Aorta (tissue), 5 donors: ENCODE measurements at regions not wholly inside any gene's neighbourhood (a gene's known extent, or its start where the extent isn't known, plus 50 kb on each side); places are given as distances from the start of the nearest gene placed in this dataset.

Experiments used
- ATAC-seq: fragments of 200-7000 bp; cut with Tn5 transposase; one replicate; pipeline ENCODE4 v1.9.1; 2022; ENCODE audit warnings: moderate library complexity; ENCODE audit not compliant: low FRiP score
- DNase-seq, 2 donors: peaks; one replicate each; pipeline ENCODE4 v3.0.0-alpha.2; 2020
- H3K27ac ChIP-seq, 2 donors: one replicate each; pipeline ENCODE4 v1.5.1; 2013; ENCODE audit warnings: low read length in 2 of 2, mild to moderate bottlenecking in 2 of 2, moderate library complexity in 2 of 2, control low read depth in 1 of 2, inconsistent platforms in 1 of 2, low read depth in 1 of 2
- H3K27me3 ChIP-seq, 2 donors: one replicate each; pipeline ENCODE4 v1.6.1; 2013; ENCODE audit warnings: control low read depth in 1 of 2, low read length in 1 of 2, mild to moderate bottlenecking in 1 of 2, moderate library complexity in 1 of 2; ENCODE audit not compliant: insufficient read depth in 2 of 2, control insufficient read depth in 1 of 2
- H3K36me3 ChIP-seq, 2 donors: one replicate each; pipeline ENCODE4 v1.6.1; 2013; ENCODE audit warnings: control low read depth in 1 of 2, low read length in 1 of 2, mild to moderate bottlenecking in 1 of 2; ENCODE audit not compliant: insufficient read depth in 2 of 2, control insufficient read depth in 1 of 2
- H3K4me1 ChIP-seq, 2 donors: one replicate each; pipeline ENCODE4 v1.6.1; 2013; ENCODE audit warnings: low read length in 2 of 2, control low read depth in 1 of 2, mild to moderate bottlenecking in 1 of 2, moderate library complexity in 1 of 2; ENCODE audit not compliant: insufficient read depth in 2 of 2, control insufficient read depth in 1 of 2
- H3K4me3 ChIP-seq, 2 donors: one replicate each; pipeline ENCODE4 v1.5.1; 2013; ENCODE audit warnings: low read length in 2 of 2, control low read depth in 1 of 2, mild to moderate bottlenecking in 1 of 2
- H3K9me3 ChIP-seq: one replicate; pipeline ENCODE4 v1.6.1; 2013; ENCODE audit warnings: mild to moderate bottlenecking, low read length; ENCODE audit not compliant: control insufficient read depth
- WGBS, 2 donors: extraction: QIAGEN DNeasy Blood & Tissue Kit; methylation state at CpG; one replicate each; pipeline ENCODE4 v1.1.7; 2013; 5-methylcytosine and 5-hydroxymethylcytosine counted together
- intact Hi-C, 2 donors: fragments of 100-400 bp; cut with DNase I; formaldehyde crosslinking; loops; one replicate each; pipeline versions ENCODE4 v1.14.2 to v1.15.0; 2022
- donor health status: healthy with polysubstance abuse.
- donor health status: Bipolar disorder and iron deficiency.
- donor health status: DM: no; HTN: no; CAD: no.
- donor health status: DM: no; HTN: no; CAD: no.
- donor health status: DM: yes; HTN: yes; CAD: no.

DNA sequence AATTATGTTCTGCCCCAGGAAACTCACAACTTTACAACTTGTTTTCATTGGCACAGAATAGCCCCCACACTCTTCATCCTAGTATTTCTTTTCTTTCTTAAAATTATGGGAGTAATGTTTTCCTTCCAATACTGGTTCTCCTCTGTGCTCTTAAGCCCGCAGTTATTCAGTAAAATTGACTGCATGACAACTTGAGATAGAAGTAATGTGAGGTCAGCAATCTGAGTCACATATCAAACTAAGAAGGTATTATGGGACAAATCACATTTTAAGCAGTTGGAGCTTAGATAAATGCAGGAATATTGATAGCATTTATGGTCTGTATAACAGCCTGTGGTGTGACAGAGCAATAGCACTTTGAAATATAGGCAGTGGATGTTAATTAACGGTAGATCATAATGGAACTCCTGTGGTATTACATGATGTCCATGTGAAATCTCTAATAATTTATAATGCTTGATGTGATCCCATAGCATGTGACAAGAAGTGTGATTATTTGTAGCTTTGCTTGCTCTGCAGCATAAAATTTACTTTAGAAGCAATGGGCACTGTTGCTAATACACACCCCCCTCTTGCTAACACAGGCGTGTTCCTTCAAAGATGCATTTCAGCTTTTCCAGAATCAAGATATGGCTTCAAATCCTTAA is 351.4 kb upstream of the CDH20 start:
- Histone ChIP-seq H3K4me3 (no peak overlapping the region), H3K36me3 (no peaks in the 10 kb centered on the region), H3K27ac (no peak overlapping the region), H3K4me1 (peaks cover 2 to 15% of the 10 kb centered on the region in 2 donors), H3K27me3 (no peaks in the 10 kb centered on the region), H3K9me3 (no peaks in the 10 kb centered on the region)
- ATAC-seq (no peak), DNase-seq (no peak)
- 31 to 37% methylated on average over 3 of the region's 3 CpGs for WGBS, 2 donors
- intact Hi-C loops, result no loop called here

DNA sequence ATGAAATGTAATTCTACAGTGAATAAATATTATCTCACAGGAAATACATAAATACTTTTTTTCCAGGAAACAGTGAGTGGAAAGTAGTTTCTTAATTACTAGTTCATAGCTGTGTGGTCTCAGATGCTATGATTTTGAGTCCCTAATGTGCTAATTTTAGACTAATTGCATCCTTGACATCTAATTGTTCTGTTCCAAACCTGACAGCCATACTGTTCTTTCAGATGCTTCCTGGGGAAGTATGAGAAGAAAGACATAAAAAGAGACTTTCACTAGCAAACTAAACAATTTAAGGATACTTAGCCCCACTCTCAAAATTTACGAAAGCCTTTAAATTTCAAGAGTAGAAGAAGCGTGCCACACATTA is 350.9 kb upstream of the CDH20 start:
- Histone ChIP-seq H3K4me3 (no peak overlapping the region), H3K9me3 (no peaks in the 10 kb centered on the region), H3K4me1 (peaks cover 2 to 15% of the 10 kb centered on the region in 2 donors), H3K27ac (no peak overlapping the region), H3K36me3 (no peaks in the 10 kb centered on the region), H3K27me3 (no peaks in the 10 kb centered on the region)
- intact Hi-C loops, result no loop called here
- DNase-seq (no peak), ATAC-seq (no peak)
- 94 to 96% methylated on average over 2 of the region's 2 CpGs for WGBS, 2 donors

DNA sequence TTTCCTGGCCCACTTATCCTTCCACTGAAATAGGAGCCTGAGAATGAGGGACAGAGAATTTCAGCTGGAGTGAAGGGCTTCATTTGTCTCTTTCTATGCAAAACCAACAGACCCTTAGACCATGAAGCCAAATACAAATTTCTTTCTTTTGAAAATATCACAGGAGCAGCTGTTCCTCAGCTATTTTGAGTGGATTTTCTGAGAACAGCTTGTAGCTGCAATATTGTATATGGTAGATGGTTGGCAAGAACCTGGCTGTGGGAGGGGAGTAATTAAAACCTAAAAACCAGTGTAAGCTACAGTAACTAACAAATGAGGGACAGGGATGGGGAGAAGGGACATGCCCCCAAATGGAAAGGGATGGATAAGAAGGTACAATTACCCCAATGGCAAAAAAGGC is 350.3 kb upstream of the CDH20 start:
- H3K36me3 ChIP-seq, result no peaks in the 10 kb centered on the region
- H3K4me1 ChIP-seq, result peaks cover 0 to 15% of the 10 kb centered on the region in 2 donors
- DNase-seq (no peak), ATAC-seq (no peak)
- H3K9me3 ChIP-seq, result no peaks in the 10 kb centered on the region
- H3K27me3 ChIP-seq, result no peaks in the 10 kb centered on the region
- intact Hi-C loops, result no loop called here
- no peak overlapping the region for H3K27ac ChIP-seq
- no peak overlapping the region for H3K4me3 ChIP-seq

GRCh38 chr18:60984510-60984909 is 348.7 kb upstream of the CDH20 start:
- WGBS, 2 donors, result 82 to 89% methylated on average over 4 of the region's 4 CpGs
- H3K4me1 ChIP-seq, result peaks cover 0 to 11% of the 10 kb centered on the region in 2 donors
- ATAC-seq (no peak), DNase-seq (no peak)
- no peak overlapping the region for H3K4me3 ChIP-seq
- intact Hi-C loops, result no loop called here
- H3K36me3 ChIP-seq, result no peaks in the 10 kb centered on the region
- no peaks in the 10 kb centered on the region for H3K9me3 ChIP-seq
- no peak overlapping the region for H3K27ac ChIP-seq
- no peaks in the 10 kb centered on the region for H3K27me3 ChIP-seq

DNA sequence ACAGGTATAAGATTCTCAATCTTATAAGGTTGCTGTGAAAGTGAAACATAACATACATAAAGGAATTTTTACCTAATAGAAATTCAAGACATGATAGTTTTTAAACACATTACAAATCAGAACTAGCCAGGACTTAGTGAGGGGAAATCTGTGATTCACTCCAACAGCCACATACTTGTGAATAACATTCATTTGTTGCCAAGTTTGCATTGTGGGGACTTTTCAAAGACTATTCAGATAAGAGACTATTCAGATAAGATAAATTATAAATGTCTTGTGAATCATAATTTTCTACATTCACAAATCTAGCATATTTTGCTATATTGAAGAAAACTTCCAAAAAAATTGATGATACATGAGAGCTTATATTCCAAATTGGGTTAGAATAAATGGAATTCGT is 345.3 kb upstream of the CDH20 start:
- no peaks in the 10 kb centered on the region for H3K36me3 ChIP-seq
- no peak overlapping the region for H3K27ac ChIP-seq
- ATAC-seq (no peak), DNase-seq (no peak)
- no peaks in the 10 kb centered on the region for H3K27me3 ChIP-seq
- intact Hi-C loops, result no loop called here
- peaks cover 3% of the 10 kb centered on the region for H3K9me3 ChIP-seq
- 68 to 76% methylated on average over 1 of the region's 1 CpG for WGBS, 2 donors
- no peak overlapping the region for H3K4me3 ChIP-seq
- no peaks in the 10 kb centered on the region for H3K4me1 ChIP-seq

- intact Hi-C loops, result no loop called here
- Histone ChIP-seq H3K36me3 (no peaks in the 10 kb centered on the region), H3K4me3 (no peak overlapping the region), H3K27ac (no peak overlapping the region), H3K27me3 (no peaks in the 10 kb centered on the region), H3K9me3 (peaks cover 3% of the 10 kb centered on the region), H3K4me1 (no peaks in the 10 kb centered on the region)
- no peak for DNase-seq
- WGBS, 2 donors, result 33 to 48% methylated on average over 1 of the region's 1 CpG
- ATAC-seq, result no peak
Measured at GRCh38 chr18:60996326-60996725, 336.9 kb upstream of the CDH20 start.

DNA sequence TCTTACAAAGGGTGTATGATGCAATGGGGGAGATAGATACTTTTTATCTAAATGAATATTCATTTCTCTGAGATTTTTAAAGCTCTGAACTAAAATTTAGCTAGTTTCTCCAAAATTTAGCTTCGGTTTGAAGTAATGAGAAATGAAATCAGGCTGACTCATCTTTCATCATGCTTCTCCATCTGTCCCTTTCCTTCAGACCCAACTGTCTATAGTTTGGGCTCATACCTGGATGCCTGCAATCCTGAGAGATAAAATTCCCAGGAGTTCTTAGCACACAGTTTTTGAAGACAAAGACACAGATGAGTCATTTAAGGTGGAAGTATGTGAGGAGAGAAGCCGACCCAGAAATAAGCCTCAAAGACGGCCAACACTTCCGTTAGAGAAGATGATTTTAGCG is 336.4 kb upstream of the CDH20 start:
- no peaks in the 10 kb centered on the region for H3K27me3 ChIP-seq
- DNase-seq, result no peak
- WGBS, 2 donors, result 91 to 94% methylated on average over 5 of the region's 5 CpGs
- H3K4me1 ChIP-seq, result no peaks in the 10 kb centered on the region
- no peak overlapping the region for H3K4me3 ChIP-seq
- H3K36me3 ChIP-seq, result no peaks in the 10 kb centered on the region
- H3K9me3 ChIP-seq, result peaks cover 3% of the 10 kb centered on the region
- H3K27ac ChIP-seq, result no peak overlapping the region
- no peak for ATAC-seq
- intact Hi-C loops, result no loop called here

DNA sequence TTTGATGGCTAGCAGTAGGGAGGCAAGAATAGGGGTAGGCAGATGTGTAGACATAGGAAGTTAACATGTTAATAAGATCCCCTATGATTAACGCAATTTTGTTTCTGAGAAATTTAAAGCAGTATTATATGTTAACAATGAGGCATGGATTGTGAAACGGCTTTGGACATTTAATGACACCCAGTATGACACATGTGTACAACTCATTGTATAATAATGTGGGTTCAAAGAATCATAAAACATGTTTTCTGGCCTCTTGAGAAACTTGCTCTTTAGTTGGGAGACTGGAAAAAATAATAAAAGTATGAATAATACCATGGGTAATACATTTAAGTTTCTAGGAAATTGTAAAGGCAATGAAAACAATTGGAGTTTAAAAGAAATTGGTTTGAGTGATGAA is 332.1 kb upstream of the CDH20 start:
- intact Hi-C loops, result no loop called here
- H3K36me3 ChIP-seq, result no peaks in the 10 kb centered on the region
- H3K27ac ChIP-seq, result no peak overlapping the region
- DNase-seq (no peak), ATAC-seq (no peak)
- H3K27me3 ChIP-seq, result no peaks in the 10 kb centered on the region
- WGBS, 2 donors, result 80 to 87% methylated on average over 2 of the region's 2 CpGs
- H3K9me3 ChIP-seq, result no peaks in the 10 kb centered on the region
- no peak overlapping the region for H3K4me3 ChIP-seq
- no peaks in the 10 kb centered on the region for H3K4me1 ChIP-seq

DNA sequence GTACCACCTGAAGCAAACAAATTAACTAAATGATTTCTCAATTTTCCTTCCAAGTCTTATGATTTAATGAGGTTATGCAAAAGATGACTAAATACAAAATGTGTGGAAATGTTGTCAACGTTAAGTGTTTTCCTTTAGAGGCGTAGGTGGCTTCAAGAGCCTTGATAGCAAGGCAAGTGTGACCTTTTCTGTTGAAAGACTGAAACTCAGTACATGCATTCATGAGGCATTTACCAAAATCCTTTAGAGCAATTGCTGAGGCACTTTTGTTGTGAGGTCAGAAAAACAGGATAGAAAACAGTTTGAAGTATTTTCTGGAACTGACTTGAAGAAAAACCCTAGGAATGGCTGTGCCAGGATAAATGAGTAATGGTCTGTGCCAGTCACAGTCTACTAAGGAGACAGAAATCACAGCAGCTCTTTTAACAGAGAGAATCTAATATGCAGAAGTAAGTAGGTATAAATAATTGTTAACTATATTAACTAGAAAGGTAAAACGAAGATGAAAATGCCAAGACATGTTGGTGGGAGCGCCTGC is 326.5 kb upstream of the CDH20 start:
- intact Hi-C loops, result no loop called here
- H3K36me3 ChIP-seq, result no peaks in the 10 kb centered on the region
- DNase-seq, result no peak

More for the DNA sequence above, 326.5 kb upstream of the CDH20 start:
- Histone ChIP-seq H3K27ac (no peak overlapping the region), H3K9me3 (no peaks in the 10 kb centered on the region), H3K27me3 (no peaks in the 10 kb centered on the region), H3K4me1 (no peaks in the 10 kb centered on the region), H3K4me3 (no peak overlapping the region)
- no peak for ATAC-seq
- 90 to 92% methylated on average over 4 of the region's 4 CpGs for WGBS, 2 donors
